Nephron (organoid): ENCODE measurements at regions not wholly inside any gene's neighbourhood (a gene's known extent, or its start where the extent isn't known, plus 50 kb on each side); places are given as distances from the start of the nearest gene placed in this dataset.

Source experiments
- H3K27ac Mint-ChIP-seq, 3 experiments: 2 replicates each; pipeline ENCODE4 v1.8.0; 2020; ENCODE audit warnings: mixed read lengths in 3 of 3, mild to moderate bottlenecking in 2 of 3, moderate library complexity in 1 of 3
- H3K27me3 Mint-ChIP-seq: 2 replicates; pipeline ENCODE4 v1.8.0; 2021; ENCODE audit warnings: low read depth, mild to moderate bottlenecking, moderate library complexity, mixed read lengths
- H3K36me3 Mint-ChIP-seq: 2 replicates; pipeline ENCODE4 v1.8.0; 2020; ENCODE audit warnings: low read depth, mixed read lengths
- H3K4me1 Mint-ChIP-seq: 2 replicates; pipeline ENCODE4 v1.8.0; 2020; ENCODE audit warnings: mixed read lengths
- H3K4me3 Mint-ChIP-seq, 3 experiments: 2 replicates each; pipeline ENCODE4 v1.8.0; 2020; ENCODE audit warnings: mild to moderate bottlenecking in 3 of 3, mixed read lengths in 3 of 3, moderate library complexity in 2 of 3
- H3K9me3 Mint-ChIP-seq: 2 replicates; pipeline ENCODE4 v1.8.0; 2020; ENCODE audit warnings: mixed read lengths
- TF ChIP-seq, protein P1 (sequence below), 3 experiments: fragments of 200-600 bp; sonication (generic); IDR thresholded peaks; one replicate each; pipeline ENCODE4 v1.5.0; 2021; ENCODE audit warnings: antibody characterized with exemption in 3 of 3; ENCODE audit not compliant: unreplicated experiment in 3 of 3

DNA sequence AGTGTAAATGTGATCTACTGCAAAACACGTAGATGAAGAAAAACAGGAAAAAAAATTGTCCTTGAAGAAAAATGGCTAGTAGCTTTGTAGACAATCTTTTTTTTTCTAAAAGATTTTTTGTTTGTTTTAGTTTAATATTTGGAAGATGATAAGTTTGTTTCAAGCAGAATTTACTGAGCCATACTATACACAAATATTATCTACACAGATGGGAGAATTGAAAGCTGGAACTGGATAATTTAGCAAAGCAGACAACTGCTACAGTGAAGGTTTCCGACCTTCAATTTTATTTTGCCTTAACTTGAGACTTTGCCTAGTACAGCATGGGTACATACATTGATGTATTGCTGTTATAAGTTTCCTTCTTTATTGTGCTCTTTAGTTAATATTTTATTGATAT is 313.0 kb upstream of the PDGFD start:
- TF ChIP-seq, protein P1, sequence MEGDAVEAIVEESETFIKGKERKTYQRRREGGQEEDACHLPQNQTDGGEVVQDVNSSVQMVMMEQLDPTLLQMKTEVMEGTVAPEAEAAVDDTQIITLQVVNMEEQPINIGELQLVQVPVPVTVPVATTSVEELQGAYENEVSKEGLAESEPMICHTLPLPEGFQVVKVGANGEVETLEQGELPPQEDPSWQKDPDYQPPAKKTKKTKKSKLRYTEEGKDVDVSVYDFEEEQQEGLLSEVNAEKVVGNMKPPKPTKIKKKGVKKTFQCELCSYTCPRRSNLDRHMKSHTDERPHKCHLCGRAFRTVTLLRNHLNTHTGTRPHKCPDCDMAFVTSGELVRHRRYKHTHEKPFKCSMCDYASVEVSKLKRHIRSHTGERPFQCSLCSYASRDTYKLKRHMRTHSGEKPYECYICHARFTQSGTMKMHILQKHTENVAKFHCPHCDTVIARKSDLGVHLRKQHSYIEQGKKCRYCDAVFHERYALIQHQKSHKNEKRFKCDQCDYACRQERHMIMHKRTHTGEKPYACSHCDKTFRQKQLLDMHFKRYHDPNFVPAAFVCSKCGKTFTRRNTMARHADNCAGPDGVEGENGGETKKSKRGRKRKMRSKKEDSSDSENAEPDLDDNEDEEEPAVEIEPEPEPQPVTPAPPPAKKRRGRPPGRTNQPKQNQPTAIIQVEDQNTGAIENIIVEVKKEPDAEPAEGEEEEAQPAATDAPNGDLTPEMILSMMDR (IDR thresholded peaks at IDR 0.05; ENCODE audit: unreplicated experiment in 3 of 3) = no peak
- Mint-ChIP-seq H3K27ac (no peak overlapping the region), H3K4me3 (no peak overlapping the region), H3K36me3 (peaks cover 6% of the 10 kb centered on the region), H3K27me3 (no peaks in the 10 kb centered on the region), H3K4me1 (no peaks in the 10 kb centered on the region), H3K9me3 (peaks cover 8% of the 10 kb centered on the region)

DNA sequence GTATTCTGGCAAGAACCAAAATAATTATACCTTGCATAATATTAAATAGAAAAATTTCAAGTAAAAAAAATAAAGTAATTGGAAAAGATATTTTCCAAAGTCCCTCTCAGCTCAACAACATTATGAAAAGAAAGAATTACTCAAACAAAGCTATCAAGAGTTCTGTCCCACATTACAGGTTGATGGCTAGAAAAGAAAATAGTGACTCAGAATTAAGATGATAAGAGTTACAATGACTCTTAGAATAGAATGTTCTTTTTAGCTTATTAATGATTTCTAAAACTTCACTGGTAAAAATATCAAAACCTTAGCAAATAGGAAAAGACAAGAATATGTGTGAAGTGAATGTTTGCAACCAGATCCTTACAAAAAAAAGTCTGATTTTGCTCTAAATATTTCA is 312.5 kb upstream of the PDGFD start:
- H3K27me3 Mint-ChIP-seq = no peaks in the 10 kb centered on the region
- peaks cover 4% of the 10 kb centered on the region for H3K9me3 Mint-ChIP-seq
- H3K4me1 Mint-ChIP-seq = no peaks in the 10 kb centered on the region
- H3K4me3 Mint-ChIP-seq = no peak overlapping the region
- H3K27ac Mint-ChIP-seq = no peak overlapping the region
- H3K36me3 Mint-ChIP-seq = peaks cover 1% of the 10 kb centered on the region
- TF ChIP-seq, protein P1 (IDR thresholded peaks at IDR 0.05; ENCODE audit: unreplicated experiment in 3 of 3) = no peak

DNA sequence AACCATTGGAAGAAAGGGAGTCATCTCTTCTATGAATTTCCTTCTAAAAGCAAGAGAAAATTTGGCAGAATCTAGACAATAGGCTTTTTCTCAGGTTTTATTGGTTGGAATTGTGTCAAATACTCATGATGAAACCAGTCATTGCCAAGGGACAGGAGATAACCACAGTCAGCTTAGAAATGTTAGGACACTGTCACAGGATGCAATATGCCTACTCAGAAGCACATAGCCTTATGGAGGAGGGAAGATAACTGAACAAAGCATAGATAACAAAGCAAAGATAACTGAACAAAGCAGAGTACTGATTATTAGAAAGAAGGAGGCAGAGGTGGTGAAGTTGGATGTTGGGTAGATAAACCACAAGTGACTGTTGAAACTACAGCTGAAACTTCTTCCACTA is 303.5 kb upstream of the PDGFD start:
- Mint-ChIP-seq H3K9me3 (no peaks in the 10 kb centered on the region), H3K4me1 (peaks cover 10% of the 10 kb centered on the region), H3K4me3 (no peak overlapping the region), H3K27ac (no peak overlapping the region), H3K27me3 (no peaks in the 10 kb centered on the region), H3K36me3 (no peaks in the 10 kb centered on the region)
- TF ChIP-seq, protein P1 (IDR thresholded peaks at IDR 0.05; ENCODE audit: unreplicated experiment in 3 of 3) = no peak

DNA sequence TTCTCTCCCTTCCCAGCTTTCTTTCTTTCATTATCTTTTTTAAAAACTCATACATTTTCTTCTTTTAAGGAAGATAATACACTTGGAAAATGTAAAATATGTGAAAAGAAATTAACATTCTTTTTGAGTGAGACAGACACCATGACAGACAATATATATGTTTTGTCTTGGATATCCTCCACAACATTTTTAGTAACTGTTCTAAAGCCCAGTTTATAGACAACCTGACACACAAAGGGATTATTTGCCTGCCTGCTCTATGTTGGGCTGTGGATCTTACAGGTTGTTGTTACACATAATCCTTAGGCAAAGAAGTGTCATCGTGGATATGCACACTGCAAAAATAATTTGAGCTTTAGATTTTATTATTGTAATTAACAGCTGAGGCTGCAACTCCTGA is 301.4 kb upstream of the PDGFD start:
- peak overlapping the region in 1 of 3 experiments; percentile 5 for H3K27ac Mint-ChIP-seq
- no peaks in the 10 kb centered on the region for H3K27me3 Mint-ChIP-seq
- H3K9me3 Mint-ChIP-seq = no peaks in the 10 kb centered on the region
- TF ChIP-seq, protein P1 (IDR thresholded peaks at IDR 0.05; ENCODE audit: unreplicated experiment in 3 of 3) = no peak
- H3K4me3 Mint-ChIP-seq = no peak overlapping the region
- no peaks in the 10 kb centered on the region for H3K36me3 Mint-ChIP-seq
- peaks cover 10% of the 10 kb centered on the region for H3K4me1 Mint-ChIP-seq

DNA sequence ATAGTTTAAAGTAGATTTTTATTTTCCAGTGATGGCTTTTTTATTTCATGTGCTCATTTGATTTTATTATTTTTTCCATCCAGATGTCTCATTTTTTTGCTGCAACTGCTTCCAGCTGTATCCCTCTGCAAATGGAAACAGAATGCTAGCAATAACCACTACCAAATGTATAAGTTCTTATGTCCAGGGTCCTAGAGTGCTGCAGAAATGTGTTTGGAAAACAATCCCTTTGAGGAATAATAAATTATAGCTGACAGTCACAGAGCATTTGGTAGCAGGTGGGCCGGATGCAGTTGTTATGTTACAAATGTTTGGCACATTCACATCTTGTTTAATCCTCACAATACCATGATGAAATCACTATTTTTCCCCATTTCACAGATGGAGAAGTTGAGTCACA is 300.7 kb upstream of the PDGFD start:
- peak overlapping the region in 1 of 3 experiments; percentile 5 for H3K27ac Mint-ChIP-seq
- no peak overlapping the region for H3K4me3 Mint-ChIP-seq
- no peaks in the 10 kb centered on the region for H3K27me3 Mint-ChIP-seq
- no peaks in the 10 kb centered on the region for H3K36me3 Mint-ChIP-seq
- no peaks in the 10 kb centered on the region for H3K9me3 Mint-ChIP-seq
- H3K4me1 Mint-ChIP-seq = peaks cover 10% of the 10 kb centered on the region
- TF ChIP-seq, protein P1 (IDR thresholded peaks at IDR 0.05; ENCODE audit: unreplicated experiment in 3 of 3) = no peak

DNA sequence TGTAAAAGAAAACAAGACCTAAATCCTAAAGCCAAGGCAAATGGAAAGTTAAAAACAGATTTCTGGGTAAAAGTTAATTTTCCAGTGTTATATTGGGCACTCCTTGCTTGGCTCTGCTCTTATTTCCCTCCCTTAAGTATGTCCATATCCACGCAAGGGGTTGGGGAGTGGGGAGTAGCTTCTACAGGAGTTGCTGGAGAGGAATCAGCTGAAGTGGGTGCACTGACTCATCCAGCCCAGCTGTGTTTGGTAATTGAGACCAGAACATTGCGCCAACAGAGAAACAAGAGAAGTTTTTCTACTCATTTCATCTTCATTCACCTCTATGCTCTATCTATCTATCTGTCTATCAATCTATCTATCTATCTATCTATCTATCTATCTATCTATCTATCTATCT is 298.4 kb upstream of the PDGFD start:
- Mint-ChIP-seq H3K4me1 (peaks cover 10% of the 10 kb centered on the region), H3K27me3 (no peaks in the 10 kb centered on the region), H3K36me3 (no peaks in the 10 kb centered on the region), H3K27ac (no peak overlapping the region), H3K9me3 (no peaks in the 10 kb centered on the region), H3K4me3 (no peak overlapping the region)
- TF ChIP-seq, protein P1 (IDR thresholded peaks at IDR 0.05; ENCODE audit: unreplicated experiment in 3 of 3) = no peak
